ENCODE measurements at regions not wholly inside any gene's neighbourhood (a gene's known extent, or its start where the extent isn't known, plus 50 kb on each side); places are given as distances from the start of the nearest gene placed in this dataset.

GRCh38 chr10:133034092-133034491, 53.6 kb upstream of the ADGRA1 start:
- TF ChIP-seq POLR2A (IDR thresholded peaks at IDR 0.05) (no peak), EP300 (IDR thresholded peaks at IDR 0.05; ENCODE audit: low read depth) (no peak)
